ENCODE measurements at regions not wholly inside any gene's neighbourhood (a gene's known extent, or its start where the extent isn't known, plus 50 kb on each side); places are given as distances from the start of the nearest gene placed in this dataset.

GRCh38 chr11:33575311-33575710, 125.3 kb downstream of the C11orf91 start:
- Histone ChIP-seq H3K4me3 (ENCODE audit: low read length in 2 of 2) (no peak overlapping the region), H3K4me1 (ENCODE audit: control insufficient read depth in 1 of 2, insufficient read depth in 2 of 2, low read length in 2 of 2) (no peaks in the 10 kb centered on the region), H3K27me3 (ENCODE audit: control insufficient read depth in 1 of 2, insufficient read depth in 2 of 2, low read length in 1 of 2) (no peaks in the 10 kb centered on the region), H3K36me3 (ENCODE audit: control insufficient read depth in 1 of 2, insufficient read depth in 2 of 2, low read length in 1 of 2) (no peaks in the 10 kb centered on the region), H3K9me3 (ENCODE audit: control insufficient read depth, low read length) (peaks cover 2% of the 10 kb centered on the region), H3K27ac (ENCODE audit: low read depth in 1 of 2, low read length in 2 of 2) (no peak overlapping the region)
- ATAC-seq (ENCODE audit: low FRiP score), result no peak
- 81 to 83% methylated on average over 5 of the region's 5 CpGs for WGBS, 2 donors
- DNase-seq, result no peak
- intact Hi-C loops (cut with DNase I), result no loop called here

GRCh38 chr11:33574331-33574730, 126.3 kb downstream of the C11orf91 start:
- intact Hi-C loops (cut with DNase I), result no loop called here
- Histone ChIP-seq H3K27ac (ENCODE audit: low read depth in 1 of 2, low read length in 2 of 2) (no peak overlapping the region), H3K4me1 (ENCODE audit: control insufficient read depth in 1 of 2, insufficient read depth in 2 of 2, low read length in 2 of 2) (no peaks in the 10 kb centered on the region), H3K4me3 (ENCODE audit: low read length in 2 of 2) (no peak overlapping the region), H3K27me3 (ENCODE audit: control insufficient read depth in 1 of 2, insufficient read depth in 2 of 2, low read length in 1 of 2) (no peaks in the 10 kb centered on the region), H3K36me3 (ENCODE audit: control insufficient read depth in 1 of 2, insufficient read depth in 2 of 2, low read length in 1 of 2) (no peaks in the 10 kb centered on the region), H3K9me3 (ENCODE audit: control insufficient read depth, low read length) (peaks cover 2% of the 10 kb centered on the region)
- DNase-seq (no peak), ATAC-seq (ENCODE audit: low FRiP score) (no peak)
- WGBS, 2 donors, result 80% methylated on average over 7 of the region's 7 CpGs

GRCh38 chr11:33569333-33569732, 131.3 kb downstream of the C11orf91 start:
- WGBS, 2 donors, result 86 to 91% methylated on average over 4 of the region's 4 CpGs
- Histone ChIP-seq H3K9me3 (ENCODE audit: control insufficient read depth, low read length) (peaks cover 2% of the 10 kb centered on the region), H3K36me3 (ENCODE audit: control insufficient read depth in 1 of 2, insufficient read depth in 2 of 2, low read length in 1 of 2) (no peaks in the 10 kb centered on the region), H3K4me3 (ENCODE audit: low read length in 2 of 2) (no peak overlapping the region), H3K27me3 (ENCODE audit: control insufficient read depth in 1 of 2, insufficient read depth in 2 of 2, low read length in 1 of 2) (peaks cover 0 to 1% of the 10 kb centered on the region in 2 donors), H3K4me1 (ENCODE audit: control insufficient read depth in 1 of 2, insufficient read depth in 2 of 2, low read length in 2 of 2) (no peaks in the 10 kb centered on the region), H3K27ac (ENCODE audit: low read depth in 1 of 2, low read length in 2 of 2) (no peak overlapping the region)
- DNase-seq (no peak), ATAC-seq (ENCODE audit: low FRiP score) (no peak)
- intact Hi-C loops (cut with DNase I), result no loop called here

- H3K36me3 ChIP-seq (ENCODE audit: control insufficient read depth in 1 of 2, insufficient read depth in 2 of 2, low read length in 1 of 2), result no peaks in the 10 kb centered on the region
- peaks cover 0 to 1% of the 10 kb centered on the region in 2 donors for H3K27me3 ChIP-seq (ENCODE audit: control insufficient read depth in 1 of 2, insufficient read depth in 2 of 2, low read length in 1 of 2)
- DNase-seq, result no peak
- no peaks in the 10 kb centered on the region for H3K4me1 ChIP-seq (ENCODE audit: control insufficient read depth in 1 of 2, insufficient read depth in 2 of 2, low read length in 2 of 2)
- H3K9me3 ChIP-seq (ENCODE audit: control insufficient read depth, low read length), result no peaks in the 10 kb centered on the region
- 89 to 90% methylated on average over 1 of the region's 1 CpG for WGBS, 2 donors
- no peak overlapping the region for H3K27ac ChIP-seq (ENCODE audit: low read depth in 1 of 2, low read length in 2 of 2)
- ATAC-seq (ENCODE audit: low FRiP score), result no peak
- intact Hi-C loops (cut with DNase I), result no loop called here
- no peak overlapping the region for H3K4me3 ChIP-seq (ENCODE audit: low read length in 2 of 2)
Measured at GRCh38 chr11:33567004-33567403, 133.6 kb downstream of the C11orf91 start.

GRCh38 chr11:33564856-33565453, 135.7 kb downstream of the C11orf91 start:
- Histone ChIP-seq H3K36me3 (ENCODE audit: control insufficient read depth in 1 of 2, insufficient read depth in 2 of 2, low read length in 1 of 2) (no peaks in the 10 kb centered on the region), H3K4me3 (ENCODE audit: low read length in 2 of 2) (no peak overlapping the region), H3K4me1 (ENCODE audit: control insufficient read depth in 1 of 2, insufficient read depth in 2 of 2, low read length in 2 of 2) (no peaks in the 10 kb centered on the region), H3K9me3 (ENCODE audit: control insufficient read depth, low read length) (no peaks in the 10 kb centered on the region), H3K27ac (ENCODE audit: low read depth in 1 of 2, low read length in 2 of 2) (no peak overlapping the region), H3K27me3 (ENCODE audit: control insufficient read depth in 1 of 2, insufficient read depth in 2 of 2, low read length in 1 of 2) (peaks cover 0 to 1% of the 10 kb centered on the region in 2 donors)
- ATAC-seq (ENCODE audit: low FRiP score), result no peak
- 89% methylated on average over 7 of the region's 7 CpGs for WGBS, 2 donors
- no peak for DNase-seq
- intact Hi-C loops (cut with DNase I), result no loop called here

GRCh38 chr11:33560729-33561128, 139.9 kb downstream of the C11orf91 start:
- intact Hi-C loops (cut with DNase I), result no loop called here
- Histone ChIP-seq H3K36me3 (ENCODE audit: control insufficient read depth in 1 of 2, insufficient read depth in 2 of 2, low read length in 1 of 2) (no peaks in the 10 kb centered on the region), H3K4me1 (ENCODE audit: control insufficient read depth in 1 of 2, insufficient read depth in 2 of 2, low read length in 2 of 2) (no peaks in the 10 kb centered on the region), H3K27ac (ENCODE audit: low read depth in 1 of 2, low read length in 2 of 2) (no peak overlapping the region), H3K27me3 (ENCODE audit: control insufficient read depth in 1 of 2, insufficient read depth in 2 of 2, low read length in 1 of 2) (no peaks in the 10 kb centered on the region), H3K9me3 (ENCODE audit: control insufficient read depth, low read length) (no peaks in the 10 kb centered on the region), H3K4me3 (ENCODE audit: low read length in 2 of 2) (no peak overlapping the region)
- 71 to 75% methylated on average over 4 of the region's 4 CpGs for whole genome bisulfite sequencing, 2 donors
- DNase-seq (no peak), ATAC-seq (ENCODE audit: low FRiP score) (no peak)

GRCh38 chr11:33559567-33559966, 141.1 kb downstream of the C11orf91 start:
- intact Hi-C loops (cut with DNase I), result no loop called here
- Histone ChIP-seq H3K36me3 (ENCODE audit: control insufficient read depth in 1 of 2, insufficient read depth in 2 of 2, low read length in 1 of 2) (no peaks in the 10 kb centered on the region), H3K27ac (ENCODE audit: low read depth in 1 of 2, low read length in 2 of 2) (no peak overlapping the region), H3K9me3 (ENCODE audit: control insufficient read depth, low read length) (no peaks in the 10 kb centered on the region), H3K27me3 (ENCODE audit: control insufficient read depth in 1 of 2, insufficient read depth in 2 of 2, low read length in 1 of 2) (no peaks in the 10 kb centered on the region), H3K4me3 (ENCODE audit: low read length in 2 of 2) (no peak overlapping the region), H3K4me1 (ENCODE audit: control insufficient read depth in 1 of 2, insufficient read depth in 2 of 2, low read length in 2 of 2) (no peaks in the 10 kb centered on the region)
- no peak for DNase-seq
- 74 to 75% methylated on average over 11 of the region's 11 CpGs for WGBS, 2 donors
- ATAC-seq (ENCODE audit: low FRiP score), result no peak

GRCh38 chr11:33558097-33558496, 142.5 kb downstream of the C11orf91 start:
- ATAC-seq (ENCODE audit: low FRiP score) (no peak), DNase-seq (no peak)
- H3K4me3 ChIP-seq (ENCODE audit: low read length in 2 of 2), result no peak overlapping the region
- no peaks in the 10 kb centered on the region for H3K27me3 ChIP-seq (ENCODE audit: control insufficient read depth in 1 of 2, insufficient read depth in 2 of 2, low read length in 1 of 2)
- no peaks in the 10 kb centered on the region for H3K4me1 ChIP-seq (ENCODE audit: control insufficient read depth in 1 of 2, insufficient read depth in 2 of 2, low read length in 2 of 2)
- no peak overlapping the region for H3K27ac ChIP-seq (ENCODE audit: low read depth in 1 of 2, low read length in 2 of 2)
- no peaks in the 10 kb centered on the region for H3K36me3 ChIP-seq (ENCODE audit: control insufficient read depth in 1 of 2, insufficient read depth in 2 of 2, low read length in 1 of 2)
- H3K9me3 ChIP-seq (ENCODE audit: control insufficient read depth, low read length), result no peaks in the 10 kb centered on the region
- intact Hi-C loops (cut with DNase I), result no loop called here
- 88 to 90% methylated on average over 7 of the region's 7 CpGs for WGBS, 2 donors

GRCh38 chr11:33557201-33557600, 143.4 kb downstream of the C11orf91 start:
- Histone ChIP-seq H3K36me3 (ENCODE audit: control insufficient read depth in 1 of 2, insufficient read depth in 2 of 2, low read length in 1 of 2) (no peaks in the 10 kb centered on the region), H3K27ac (ENCODE audit: low read depth in 1 of 2, low read length in 2 of 2) (no peak overlapping the region), H3K9me3 (ENCODE audit: control insufficient read depth, low read length) (no peaks in the 10 kb centered on the region), H3K4me1 (ENCODE audit: control insufficient read depth in 1 of 2, insufficient read depth in 2 of 2, low read length in 2 of 2) (no peaks in the 10 kb centered on the region), H3K27me3 (ENCODE audit: control insufficient read depth in 1 of 2, insufficient read depth in 2 of 2, low read length in 1 of 2) (no peaks in the 10 kb centered on the region), H3K4me3 (ENCODE audit: low read length in 2 of 2) (no peak overlapping the region)
- 11 to 37% methylated on average over 1 of the region's 1 CpG for WGBS, 2 donors
- intact Hi-C loops (cut with DNase I), result no loop called here
- ATAC-seq (ENCODE audit: low FRiP score) (no peak), DNase-seq (no peak)
